Embryonic facial prominence (tissue), 1 donor: ENCODE measurements at regions not wholly inside any gene's neighbourhood (a gene's known extent, or its start where the extent isn't known, plus 50 kb on each side); places are given as distances from the start of the nearest gene placed in this dataset.

ENCODE experiments used
- DNase-seq: peaks from one replicate; pipeline ENCODE4 v3.0.0-alpha.2; 2016; ENCODE audit errors: extremely low spot score

DNA sequence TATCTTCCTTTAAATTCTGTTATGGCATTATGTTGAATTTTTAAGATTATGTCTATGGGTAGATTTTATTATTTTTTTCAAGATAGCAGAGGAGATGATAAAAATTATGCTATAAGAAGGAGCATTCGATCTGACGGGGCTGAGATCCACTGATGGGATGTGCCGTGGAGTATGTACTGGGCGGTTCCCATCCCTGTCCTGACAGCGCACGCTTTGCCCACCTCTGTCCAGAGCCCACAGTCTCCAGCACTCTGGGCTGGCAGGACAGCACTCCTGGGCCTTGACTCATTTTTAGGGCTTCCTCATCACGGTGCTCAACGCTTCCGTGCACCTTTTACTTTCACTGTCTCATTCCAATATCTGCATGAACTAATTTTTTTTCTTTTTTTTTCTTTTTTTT is 235.5 kb downstream of the TEX29 start:
- no peak for DNase-seq

DNA sequence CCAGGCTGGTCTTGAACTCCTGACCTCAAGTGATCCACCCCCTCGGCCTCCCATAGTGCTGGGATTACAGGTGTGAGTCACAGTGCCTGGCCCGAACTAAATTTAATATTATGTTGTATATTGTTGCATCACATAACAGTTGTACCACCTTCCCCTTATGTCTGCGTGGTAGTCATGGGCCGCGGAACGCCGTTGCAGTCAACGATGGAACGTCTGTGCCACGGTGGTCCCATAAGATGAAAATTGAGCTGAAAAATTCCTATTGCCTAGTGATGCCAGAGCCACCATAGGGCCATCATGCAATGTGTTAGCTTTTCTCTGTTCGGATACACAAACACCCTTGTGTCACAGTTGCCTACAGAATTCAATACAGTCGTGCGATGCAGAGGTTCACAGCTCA is 236.1 kb downstream of the TEX29 start:
- DNase-seq = no peak

GRCh38 chr13:111557921-111558699 is 237.7 kb downstream of the TEX29 start:
- no peak for DNase-seq

DNA sequence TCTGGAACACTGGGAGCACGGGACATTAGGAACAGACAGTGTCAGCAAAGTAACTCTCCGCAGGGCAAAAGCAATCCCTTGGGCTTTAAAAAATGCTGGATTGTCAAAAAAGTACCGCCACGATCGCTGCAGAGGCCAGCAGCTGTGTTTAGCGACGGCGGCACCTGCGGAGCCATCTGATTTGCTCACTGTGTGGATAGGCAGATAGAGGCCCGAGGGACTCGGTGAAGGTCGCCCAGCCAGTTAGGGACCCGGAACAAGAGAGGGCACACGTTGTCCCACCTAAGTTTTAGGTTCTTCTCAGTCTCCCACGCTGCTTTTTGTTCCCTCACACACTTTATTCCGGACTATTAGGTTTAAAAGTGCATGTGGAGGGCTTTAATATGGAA is 238.3 kb downstream of the TEX29 start:
- DNase-seq = no peak

GRCh38 chr13:111559612-111560403 is 239.4 kb downstream of the TEX29 start:
- no peak for DNase-seq

DNA sequence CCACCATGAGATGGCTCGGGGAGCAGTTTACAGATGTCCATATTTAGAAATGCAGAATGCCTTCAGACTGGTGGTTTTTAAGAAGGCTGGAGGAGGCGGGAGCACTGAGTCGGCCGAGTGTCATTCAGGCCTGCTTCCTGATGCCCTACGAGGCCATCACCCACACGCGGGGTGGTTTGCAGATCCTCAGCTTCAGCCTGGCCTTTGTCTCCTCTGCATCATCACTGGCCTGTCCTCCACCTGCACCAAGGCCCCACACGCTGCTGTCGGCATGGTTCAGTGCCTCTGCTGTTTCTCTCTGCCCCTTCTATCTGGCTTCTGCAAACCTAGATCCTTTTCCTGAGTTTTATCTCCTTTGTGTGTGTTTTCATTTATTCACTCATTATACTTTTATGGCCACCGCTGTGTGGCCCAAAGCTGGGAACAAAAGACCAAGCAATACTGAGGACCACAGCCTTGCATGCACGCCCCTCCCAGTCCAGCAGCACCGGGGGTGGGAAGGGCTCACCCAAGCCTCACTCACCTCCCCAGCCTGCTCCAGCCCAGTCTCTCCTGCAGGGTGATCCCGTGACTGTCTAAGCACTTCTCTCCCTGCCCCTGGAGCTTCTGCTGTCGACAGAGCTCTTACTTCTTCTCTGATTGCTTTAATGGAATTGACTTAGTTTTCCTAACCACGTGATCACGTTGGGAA is 240.8 kb downstream of the TEX29 start:
- no peak for DNase-seq

DNA sequence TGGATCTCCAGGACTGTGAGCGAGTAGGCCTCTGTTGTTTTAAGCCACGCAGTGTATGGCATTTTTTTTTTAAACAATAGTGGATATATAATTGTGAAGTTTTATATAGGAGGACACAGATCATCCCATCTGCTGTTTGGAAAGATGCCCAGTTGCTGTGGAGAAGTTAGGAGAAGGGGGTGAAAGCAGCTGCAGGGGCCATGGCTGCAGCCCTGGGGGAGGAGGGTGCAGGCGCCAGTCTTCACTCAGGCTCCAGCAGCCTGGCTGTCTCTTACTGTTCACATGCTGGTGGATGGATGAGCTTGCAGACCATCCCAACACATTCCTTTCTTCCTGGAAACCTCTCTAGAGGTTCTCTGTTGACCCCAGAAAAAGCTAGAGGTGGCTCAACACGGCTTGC is 242.3 kb downstream of the TEX29 start:
- DNase-seq = no peak

GRCh38 chr13:111564606-111565005 is 244.2 kb downstream of the TEX29 start:
- DNase-seq = no peak

- no peak for DNase-seq
Observed at GRCh38 chr13:111565400-111565799, 245.0 kb downstream of the TEX29 start.

DNA sequence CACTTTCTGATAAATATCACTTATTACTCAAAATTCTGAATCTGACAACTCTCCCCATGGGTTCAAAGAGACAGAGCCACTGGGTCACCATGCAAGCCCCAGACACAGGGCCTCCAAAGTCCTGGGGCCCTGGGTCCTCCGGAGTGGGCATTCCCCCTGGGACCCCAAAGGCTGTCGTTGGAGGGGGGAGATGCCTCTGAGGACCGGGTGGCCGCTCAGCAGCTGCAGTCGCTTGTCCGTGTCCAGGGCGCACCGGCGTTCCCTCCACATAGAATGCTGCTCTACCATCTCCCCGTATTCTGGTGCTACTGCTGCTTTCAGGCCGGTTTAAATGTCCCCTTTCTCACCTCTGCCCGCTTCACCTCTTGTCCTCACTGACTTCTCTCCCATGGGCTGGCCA is 246.1 kb downstream of the TEX29 start:
- DNase-seq = no peak

- DNase-seq = no peak
Observed at GRCh38 chr13:111567637-111568036, 247.2 kb downstream of the TEX29 start.

DNA sequence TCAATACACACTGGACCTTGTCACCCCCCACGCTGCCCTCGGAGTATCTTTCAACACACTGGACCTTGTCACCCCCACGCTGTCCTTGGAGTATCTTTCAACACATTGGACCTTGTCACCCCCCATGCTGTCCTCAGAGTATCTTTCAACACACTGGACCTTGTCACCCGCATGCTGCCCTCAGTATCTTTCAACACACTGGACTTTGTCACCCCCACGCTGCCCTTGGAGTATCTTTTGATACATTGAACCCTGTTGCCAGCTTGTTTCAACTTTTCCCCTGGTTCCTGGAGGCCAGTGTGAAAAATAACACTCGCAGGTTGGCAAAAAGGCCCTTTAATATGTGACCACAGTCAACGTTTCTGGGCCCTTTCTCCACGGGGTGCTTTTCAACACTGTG is 247.8 kb downstream of the TEX29 start:
- DNase-seq = no peak

- no peak for DNase-seq
Observed at GRCh38 chr13:111570911-111571310, 250.5 kb downstream of the TEX29 start.

DNA sequence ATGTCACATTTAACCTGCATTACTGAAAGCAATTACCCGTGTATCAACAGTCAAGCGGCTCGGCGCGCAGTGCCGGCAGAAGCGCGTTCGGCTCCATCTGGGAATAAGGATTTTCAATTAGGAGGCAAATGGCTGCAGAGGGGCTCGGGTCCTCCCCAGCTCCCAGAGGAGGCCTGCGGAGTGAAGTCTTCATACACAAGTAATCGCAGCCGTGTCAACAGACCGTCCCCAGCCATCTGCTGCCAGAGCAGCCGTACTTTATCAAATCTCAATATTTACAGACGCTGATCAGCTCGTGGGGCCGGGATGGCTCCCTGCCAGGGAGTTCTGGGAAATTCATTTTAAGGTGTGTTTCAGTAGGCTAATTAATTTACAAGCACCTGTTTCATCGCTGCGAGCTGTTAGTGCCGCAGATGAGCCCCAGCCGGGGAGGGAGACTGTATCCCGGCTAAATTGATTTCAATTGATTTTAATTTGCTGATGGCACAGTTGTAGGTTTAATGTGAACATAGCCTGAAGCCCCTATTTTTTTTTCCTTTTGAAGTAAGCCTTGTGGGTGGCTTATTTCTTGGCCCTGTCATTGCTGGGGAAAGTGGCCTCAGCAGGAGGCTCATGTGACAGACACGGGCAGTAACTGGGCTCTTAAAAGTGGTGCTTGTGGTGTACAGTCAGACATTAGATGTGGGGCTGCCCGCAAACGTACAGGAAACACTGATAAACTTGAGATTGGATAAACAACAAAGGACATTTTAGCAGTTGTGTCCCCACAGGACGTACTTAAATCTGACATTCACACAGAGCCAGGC is 252.7 kb downstream of the TEX29 start:
- DNase-seq = no peak

DNA sequence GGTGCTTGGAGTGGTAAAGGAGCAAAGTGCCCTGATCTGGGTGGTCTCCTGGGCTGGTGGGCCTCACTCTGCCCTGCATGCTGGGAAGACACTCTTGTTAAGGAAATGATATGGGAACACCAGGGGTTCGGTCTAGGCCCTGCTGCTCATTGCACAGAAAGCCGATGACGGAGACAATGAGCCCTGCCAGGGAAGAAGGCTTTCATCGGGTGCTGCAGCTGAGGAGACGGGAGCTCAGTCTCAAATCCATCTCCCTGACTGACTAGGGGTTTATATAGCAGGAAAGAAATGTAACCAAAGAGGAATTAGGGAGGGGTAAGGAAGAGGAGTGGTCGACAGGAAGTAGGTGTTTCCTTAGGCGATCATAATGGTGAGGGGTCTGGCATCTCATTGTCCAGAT is 253.4 kb downstream of the TEX29 start:
- no peak for DNase-seq

DNA sequence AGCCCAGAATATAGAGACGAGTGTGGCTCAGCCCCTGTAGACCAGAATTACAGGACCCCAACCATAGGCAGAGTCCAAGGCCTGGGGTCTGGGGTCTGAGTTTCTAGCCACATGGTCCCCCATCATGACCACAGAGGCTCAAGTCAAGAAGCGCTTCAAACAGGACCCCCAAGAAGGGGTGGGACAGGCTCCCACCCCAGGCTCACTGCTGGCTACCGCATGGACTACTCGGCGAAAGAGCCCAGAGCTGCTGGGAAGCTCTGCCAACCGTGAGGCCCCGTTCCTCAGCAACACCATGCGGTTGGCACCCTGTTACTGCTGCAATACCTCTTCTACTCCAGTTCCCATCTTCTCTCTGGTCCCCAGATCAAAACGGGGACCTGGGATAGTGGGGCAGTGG is 254.8 kb downstream of the TEX29 start:
- DNase-seq = no peak

GRCh38 chr13:111575719-111576118 is 255.3 kb downstream of the TEX29 start:
- no peak for DNase-seq

DNA sequence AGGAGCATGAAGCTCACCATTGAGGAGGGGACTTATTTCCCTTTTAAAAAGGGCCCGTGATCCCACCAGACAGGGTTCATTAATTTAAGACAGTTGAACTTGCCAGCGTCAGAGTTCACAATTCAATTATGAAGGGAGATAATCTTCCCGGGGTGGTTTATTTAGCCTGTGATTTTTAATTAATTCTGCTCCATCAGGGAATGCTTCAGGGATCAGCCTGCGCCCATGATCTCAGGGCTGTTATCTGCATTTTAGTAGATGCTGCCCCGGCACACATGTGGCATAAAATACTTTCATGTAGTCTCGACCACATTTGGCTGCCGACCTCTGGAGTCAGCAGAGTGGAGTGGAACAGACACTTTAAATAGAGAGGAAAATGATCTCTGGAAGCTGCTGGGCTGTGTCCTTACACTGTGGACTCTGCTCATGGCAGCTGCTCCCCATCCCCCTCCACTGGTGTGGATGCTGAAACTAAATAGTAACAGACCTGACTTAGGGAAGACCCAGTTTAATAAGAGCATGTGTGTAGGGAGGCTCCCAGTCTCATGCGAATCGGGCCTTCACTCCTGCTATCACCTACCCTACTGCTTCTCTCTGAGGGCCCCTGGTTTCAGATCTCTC is 256.9 kb downstream of the TEX29 start:
- DNase-seq = no peak

- DNase-seq = no peak
Observed at GRCh38 chr13:111577956-111578605, 257.6 kb downstream of the TEX29 start.

DNA sequence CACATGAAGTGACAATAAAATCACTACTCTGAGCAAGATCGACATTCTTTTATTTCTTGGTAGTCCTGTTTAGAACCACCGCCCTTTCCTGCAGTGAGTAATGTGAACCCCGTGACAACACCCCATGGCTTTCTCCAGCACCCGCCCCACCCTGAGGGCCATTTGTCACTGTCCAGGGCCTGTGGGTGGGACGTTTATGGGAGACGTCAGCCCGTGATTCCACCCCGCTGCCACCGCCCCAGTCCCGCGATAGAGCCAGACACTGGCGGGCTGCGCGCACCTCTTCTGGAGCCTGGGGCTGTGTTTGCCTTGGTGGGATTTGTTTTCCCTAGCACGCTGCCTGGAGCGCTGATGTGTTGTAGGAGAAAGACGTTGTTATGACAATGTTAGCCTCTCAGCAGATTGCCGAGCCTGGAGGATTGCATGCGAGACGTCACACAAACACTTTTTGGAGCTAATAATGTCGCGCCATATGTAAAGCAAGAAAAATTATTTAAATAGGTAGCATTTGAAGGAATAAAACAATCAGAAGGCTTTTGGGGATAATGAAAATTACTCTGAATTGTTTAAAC is 263.7 kb downstream of the TEX29 start:
- no peak for DNase-seq

- DNase-seq = no peak
Observed at GRCh38 chr13:111584870-111585269, 264.4 kb downstream of the TEX29 start.
